Loucy (cell line): ENCODE measurements at regions not wholly inside any gene's neighbourhood (a gene's known extent, or its start where the extent isn't known, plus 50 kb on each side); places are given as distances from the start of the nearest gene placed in this dataset.

Experiments
- CTCF ChIP-seq: fragments of 200-600 bp; sonication (generic); conservative IDR thresholded peaks from 2 replicates; pipeline ENCODE4 v1.5.1; 2014; ENCODE audit warnings: mild to moderate bottlenecking, antibody characterized with exemption, low read length
- EZH2phosphoT487 ChIP-seq: fragments of 200-600 bp; IDR thresholded peaks from 2 replicates; pipeline ENCODE4 v1.6.1; 2018; ENCODE audit warnings: antibody characterized with exemption, mild to moderate bottlenecking, moderate library complexity, borderline replicate concordance

- TF ChIP-seq CTCF (no peak), EZH2phosphoT487 (no peak)
These were observed 284.1 kb upstream of the MANEA start for GRCh38 chr6:95293257-95293656.
